HepG2 (cell line): ENCODE measurements at regions not wholly inside any gene's neighbourhood (a gene's known extent, or its start where the extent isn't known, plus 50 kb on each side); places are given as distances from the start of the nearest gene placed in this dataset.

Experiments used
- ATAC-seq: fragments of 200-7000 bp; cut with Tn5 transposase; 3 replicates; pipeline ENCODE4 v1.9.1; 2020; ENCODE audit warnings: mild to moderate bottlenecking, moderate library complexity
- BruUV-seq: library from RNA; stranded (reverse); fragments of 400-500 nt; replicated peaks from 2 replicates; lab custom pipeline; 2021; lab: Mats Ljungman, UMichigan
- CTCF ChIA-PET: fragments of 300-600 bp; formaldehyde crosslinking; extraction: SDS; loops from one replicate; lab custom pipeline; 2021; ENCODE audit warnings: low total read pairs, inconsistent platforms, low intra/inter-chr PET ratio; lab: Yijun Ruan, JAX
- POLR2A ChIA-PET: fragments of 350-600 bp; sonication (Branson Sonifier 250); formaldehyde crosslinking; loops from one replicate; lab custom pipeline; 2020; ENCODE audit warnings: antibody characterized with exemption, inconsistent platforms; lab: Yijun Ruan, JAX
- DNase-seq: peaks from one replicate; pipeline ENCODE4 v3.0.0-alpha.2; 2015; ENCODE audit warnings: low spot score
- FAIRE-seq: peaks from 3 replicates; lab custom pipeline; 2011; peaks lifted over from hg19 to GRCh38; lab: Jason Lieb, UNC
- H2AFZ ChIP-seq: one replicate; pipeline ENCODE4 v1.6.1; 2011; ENCODE audit warnings: low read length, inconsistent platforms
- H3K27ac ChIP-seq: fragments of 300-600 bp; 3 replicates; pipeline ENCODE4 v1.8.0; 2011; ENCODE audit warnings: mixed run types, mild to moderate bottlenecking, mixed read lengths, low read length, inconsistent platforms; ENCODE audit not compliant: insufficient read depth; ENCODE audit errors: extremely low read length
- H3K27me3 ChIP-seq, 2 experiments: fragments of 200-600 bp in 1 of 2; 2 replicates in 1 of 2; 3 replicates in 1 of 2; pipeline versions ENCODE4 v1.6.0 to v1.8.0; 2011; ENCODE audit warnings: low read length in 2 of 2, mild to moderate bottlenecking in 2 of 2, moderate library complexity in 2 of 2, inconsistent platforms in 1 of 2; ENCODE audit not compliant: insufficient read depth in 2 of 2, control insufficient read depth in 1 of 2
- H3K36me3 ChIP-seq, 2 experiments: fragments of 200-600 bp in 1 of 2; replicated peaks in 1 of 2; 2 replicates in 1 of 2; 3 replicates in 1 of 2; pipeline versions ENCODE4 v1.5.1 to v1.8.0; 2011; ENCODE audit warnings: low read length in 2 of 2, inconsistent platforms in 1 of 2; ENCODE audit not compliant: insufficient read depth in 2 of 2, control insufficient read depth in 1 of 2
- H3K4me1 ChIP-seq: 2 replicates; pipeline ENCODE4 v1.5.1; 2012; ENCODE audit warnings: low read length, inconsistent platforms; ENCODE audit not compliant: insufficient read depth
- H3K4me2 ChIP-seq: 2 replicates; pipeline ENCODE4 v1.6.0; 2011; ENCODE audit warnings: low read depth, low read length, inconsistent platforms
- H3K4me3 ChIP-seq, 3 experiments: fragments of 200-600 bp in 1 of 3; sonication (generic), shearing (Covaris generic) in 1 of 3; replicated peaks in 1 of 3; 2 replicates each; pipeline ENCODE4 v1.5.1; 2011 to 2016; ENCODE audit warnings: low read length in 3 of 3, inconsistent platforms in 2 of 3, low read depth in 2 of 3, mild to moderate bottlenecking in 2 of 3, control low read depth in 1 of 3, mixed read lengths in 1 of 3; ENCODE audit not compliant: insufficient read depth in 1 of 3
- H3K79me2 ChIP-seq: one replicate; pipeline ENCODE4 v1.6.1; 2011; ENCODE audit warnings: low read length, inconsistent platforms; ENCODE audit not compliant: insufficient read depth
- H3K9ac ChIP-seq: 2 replicates; pipeline ENCODE4 v1.6.0; 2011; ENCODE audit warnings: mild to moderate bottlenecking, low read depth, low read length, inconsistent platforms; ENCODE audit not compliant: insufficient read depth
- H3K9me3 ChIP-seq: 2 replicates; pipeline ENCODE4 v1.5.1; 2012; ENCODE audit warnings: mild to moderate bottlenecking, low read length
- H4K20me1 ChIP-seq: 2 replicates; pipeline ENCODE4 v1.6.0; 2011; ENCODE audit warnings: inconsistent platforms, mild to moderate bottlenecking, low read length, moderate library complexity; ENCODE audit not compliant: insufficient read depth
- AHDC1 ChIP-seq: sonication (generic); formaldehyde crosslinking; IDR thresholded peaks from 2 replicates; pipeline ENCODE4 v1.5.1; 2020; ENCODE audit warnings: mild to moderate bottlenecking, missing genetic modification reagents, borderline replicate concordance
- CTCF ChIP-seq: sonication (generic); formaldehyde crosslinking; IDR thresholded peaks from 2 replicates; pipeline ENCODE4 v1.5.0; 2020; ENCODE audit warnings: mild to moderate bottlenecking, missing genetic modification reagents, moderate library complexity
- FLYWCH1 ChIP-seq: sonication (generic); formaldehyde crosslinking; IDR thresholded peaks from 2 replicates; pipeline ENCODE4 v1.8.1; 2023; ENCODE audit warnings: mild to moderate bottlenecking, missing genetic modification reagents
- FOXP1 ChIP-seq, 2 experiments: fragments of 450-650 bp in 1 of 2; IDR thresholded peaks; 2 replicates each; pipeline ENCODE4 v1.6.1; 2017 to 2018; ENCODE audit warnings: antibody characterized with exemption in 1 of 2
- SMAD9 ChIP-seq: sonication (generic); formaldehyde crosslinking; IDR thresholded peaks from 2 replicates; pipeline ENCODE4 v1.5.1; 2020; ENCODE audit warnings: mild to moderate bottlenecking, missing genetic modification reagents
- SNAPC4 ChIP-seq: sonication (generic); formaldehyde crosslinking; IDR thresholded peaks from 2 replicates; pipeline ENCODE4 v1.4.0; 2020; ENCODE audit warnings: mild to moderate bottlenecking, missing genetic modification reagents
- ZFP91 ChIP-seq: sonication (generic); formaldehyde crosslinking; IDR thresholded peaks from 2 replicates; pipeline ENCODE4 v1.9.0; 2022; ENCODE audit warnings: missing genetic modification reagents, mild to moderate bottlenecking, borderline replicate concordance
- WGBS: methylation state at CpG from one replicate; pipeline ENCODE4 v1.1.6; 2017; ENCODE audit warnings: low lambda C conversion rate; 5-methylcytosine and 5-hydroxymethylcytosine counted together
- in situ Hi-C: cut with HindIII; loops from 2 replicates; pipeline ENCODE4 v1.10.0; 2017; ENCODE audit warnings: low pct_unique_long_range_greater_than_20kb; ENCODE audit not compliant: extremely low pct_ligation_motif_present
- intact Hi-C: fragments of 100-400 bp; cut with micrococcal nuclease; formaldehyde crosslinking; loops from one replicate; pipeline ENCODE4 v1.10.0; 2022; ENCODE audit not compliant: unreplicated experiment
- TF ChIP-seq, protein P1 (sequence below): sonication (generic); formaldehyde crosslinking; IDR thresholded peaks from 2 replicates; pipeline ENCODE4 v1.4.0; 2020; ENCODE audit warnings: mild to moderate bottlenecking, missing genetic modification reagents

DNA sequence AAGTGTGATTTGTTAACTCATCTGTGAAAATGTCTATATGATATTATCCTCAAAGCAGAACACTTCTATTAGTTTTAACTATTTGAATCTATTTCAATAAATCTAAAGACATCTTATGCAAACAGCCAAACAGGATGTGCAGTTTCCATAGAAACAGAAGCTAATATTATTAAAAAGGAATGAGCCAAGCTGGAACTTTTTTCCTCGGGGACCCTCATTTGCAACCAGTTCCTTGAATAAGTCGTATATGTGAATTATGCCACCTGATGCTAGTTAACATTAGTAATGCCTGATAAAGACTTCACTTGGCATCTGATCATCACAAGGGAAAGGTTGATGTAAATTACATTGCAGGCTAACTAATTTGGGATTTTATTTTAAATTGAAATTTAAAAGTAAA, 216.9 kb upstream of the SMLR1 start:
- Histone ChIP-seq H3K9me3 (no peaks in the 10 kb centered on the region), H3K4me2 (no peak overlapping the region), H4K20me1 (no peaks in the 10 kb centered on the region), H3K9ac (no peak overlapping the region), H3K4me3 (no peak overlapping the region), H3K4me1 (no peaks in the 10 kb centered on the region), H3K27ac (no peak overlapping the region), H3K36me3 (no peaks in the 10 kb centered on the region), H3K79me2 (no peaks in the 10 kb centered on the region), H2AFZ (no peak overlapping the region), H3K27me3 (no peaks in the 10 kb centered on the region)
- BruUV-seq, result no TSS peak
- ChIA-PET POLR2A (no interaction called here), CTCF (no interaction called here)
- no peak for DNase-seq
- in situ Hi-C loops, result no loop called here
- no peak for ATAC-seq
- intact Hi-C loops, result no loop called here
- WGBS, result 0% methylated on average over 2 of the region's 2 CpGs
- FAIRE-seq, result no peak
- TF ChIP-seq, protein P1, sequence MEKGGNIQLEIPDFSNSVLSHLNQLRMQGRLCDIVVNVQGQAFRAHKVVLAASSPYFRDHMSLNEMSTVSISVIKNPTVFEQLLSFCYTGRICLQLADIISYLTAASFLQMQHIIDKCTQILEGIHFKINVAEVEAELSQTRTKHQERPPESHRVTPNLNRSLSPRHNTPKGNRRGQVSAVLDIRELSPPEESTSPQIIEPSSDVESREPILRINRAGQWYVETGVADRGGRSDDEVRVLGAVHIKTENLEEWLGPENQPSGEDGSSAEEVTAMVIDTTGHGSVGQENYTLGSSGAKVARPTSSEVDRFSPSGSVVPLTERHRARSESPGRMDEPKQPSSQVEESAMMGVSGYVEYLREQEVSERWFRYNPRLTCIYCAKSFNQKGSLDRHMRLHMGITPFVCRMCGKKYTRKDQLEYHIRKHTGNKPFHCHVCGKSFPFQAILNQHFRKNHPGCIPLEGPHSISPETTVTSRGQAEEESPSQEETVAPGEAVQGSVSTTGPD (CRISPR knock-in tag), result no peak
- no peak for TF ChIP-seq ZFP91 (CRISPR knock-in tag)
- no peak for TF ChIP-seq CTCF (CRISPR knock-in tag)
- TF ChIP-seq SMAD9 (CRISPR knock-in tag), result no peak
- TF ChIP-seq SNAPC4 (CRISPR knock-in tag), result no peak
- TF ChIP-seq FOXP1 (IDR thresholded peaks at IDR 0.05), result no peak
- TF ChIP-seq FOXP1 (CRISPR knock-in tag; IDR thresholded peaks at IDR 0.05), result no peak
- no peak for TF ChIP-seq FLYWCH1 (CRISPR knock-in tag)
- no peak for TF ChIP-seq AHDC1
